Adipose tissue (tissue), 3 donors: ENCODE measurements at regions not wholly inside any gene's neighbourhood (a gene's known extent, or its start where the extent isn't known, plus 50 kb on each side); places are given as distances from the start of the nearest gene placed in this dataset.
"Not testable (repeated sequence)": the region's sequence is repeated elsewhere in the genome, so short reads cannot be mapped to it uniquely, and the experiment has no call there.

Experiments
- H3K27ac ChIP-seq: one replicate; pipeline ENCODE4 v1.5.1; 2013; ENCODE audit warnings: low read depth, low read length
- WGBS, 3 donors: extraction: QIAGEN DNeasy Blood & Tissue Kit; methylation state at CpG; one replicate each; pipeline ENCODE4 v1.1.7; 2013; 5-methylcytosine and 5-hydroxymethylcytosine counted together
- donor health status: healthy with polysubstance abuse.
- donor health status: Bipolar disorder and iron deficiency.
- donor health status: healthy.

GRCh38 chr3:72028307-72028706, 243.4 kb upstream of the PROK2 start:
- not testable (repeated sequence) for H3K27ac ChIP-seq
- 96 to 98% (median 97%) methylated on average over 7 of the region's 8 CpGs for WGBS, 3 donors

- not testable (repeated sequence) for H3K27ac ChIP-seq
- 70 to 96% (median 88%) methylated on average over 1 to 2 of the region's 2 CpGs for WGBS, 3 donors
These were observed 242.8 kb upstream of the PROK2 start for GRCh38 chr3:72027728-72028127.

GRCh38 chr3:72022027-72022426, 237.1 kb upstream of the PROK2 start:
- 95 to 96% (median 96%) methylated on average over 5 of the region's 5 CpGs for WGBS, 3 donors
- H3K27ac ChIP-seq, result no peak overlapping the region

GRCh38 chr3:72021531-72021930, 236.6 kb upstream of the PROK2 start:
- 97 to 100% (median 98%) methylated on average over 1 of the region's 1 CpG for WGBS, 3 donors

GRCh38 chr3:72018343-72018984, 233.5 kb upstream of the PROK2 start:
- no peak overlapping the region for H3K27ac ChIP-seq
- WGBS, 3 donors, result 84 to 88% (median 86%) methylated on average over 5 of the region's 5 CpGs

More at GRCh38 chr3:72021531-72021930, 236.6 kb upstream of the PROK2 start:
- H3K27ac ChIP-seq, result no peak overlapping the region

- 84 to 93% (median 86%) methylated on average over 1 of the region's 1 CpG for WGBS, 3 donors
- H3K27ac ChIP-seq, result no peak overlapping the region
These were observed 233.0 kb upstream of the PROK2 start for GRCh38 chr3:72017935-72018334.

- H3K27ac ChIP-seq, result no peak overlapping the region
- WGBS, 3 donors, result 89 to 96% (median 92%) methylated on average over 1 of the region's 1 CpG
These were observed 232.4 kb upstream of the PROK2 start for GRCh38 chr3:72017311-72017710.

- WGBS, 3 donors, result 94 to 95% (median 95%) methylated on average over 6 of the region's 6 CpGs
- H3K27ac ChIP-seq, result no peak overlapping the region
These were observed 230.5 kb upstream of the PROK2 start for GRCh38 chr3:72015463-72015862.

GRCh38 chr3:72013084-72013483, 228.1 kb upstream of the PROK2 start:
- 76 to 88% (median 83%) methylated on average over 5 of the region's 5 CpGs for WGBS, 3 donors
- H3K27ac ChIP-seq, result no peak overlapping the region

GRCh38 chr3:72012363-72012762, 227.4 kb upstream of the PROK2 start:
- H3K27ac ChIP-seq, result no peak overlapping the region
- WGBS, 3 donors, result 87 to 92% (median 90%) methylated on average over 5 of the region's 5 CpGs

- 75 to 85% (median 83%) methylated on average over 4 of the region's 4 CpGs for WGBS, 3 donors
These were observed 226.5 kb upstream of the PROK2 start for GRCh38 chr3:72011485-72011884.

GRCh38 chr3:72009851-72010443, 225.0 kb upstream of the PROK2 start:
- no peak overlapping the region for H3K27ac ChIP-seq
- 42 to 77% (median 43%) methylated on average over 8 of the region's 8 CpGs for WGBS, 3 donors

More at GRCh38 chr3:72011485-72011884, 226.5 kb upstream of the PROK2 start:
- no peak overlapping the region for H3K27ac ChIP-seq

- H3K27ac ChIP-seq, result no peak overlapping the region
- 70 to 92% (median 81%) methylated on average over 5 of the region's 5 CpGs for whole genome bisulfite sequencing, 3 donors
These were observed 223.5 kb upstream of the PROK2 start for GRCh38 chr3:72008226-72008996.

GRCh38 chr3:72006631-72007556, 221.9 kb upstream of the PROK2 start:
- no peak overlapping the region for H3K27ac ChIP-seq
- 89 to 93% (median 91%) methylated on average over 12 of the region's 12 CpGs for WGBS, 3 donors

- H3K27ac ChIP-seq, result no peak overlapping the region
- WGBS, 3 donors, result 81 to 90% (median 81%) methylated on average over 5 of the region's 5 CpGs
These were observed 219.9 kb upstream of the PROK2 start for GRCh38 chr3:72004749-72005292.

- 62 to 84% (median 84%) methylated on average over 2 of the region's 2 CpGs for WGBS, 3 donors
- H3K27ac ChIP-seq, result no peak overlapping the region
These were observed 219.0 kb upstream of the PROK2 start for GRCh38 chr3:72003936-72004335.

- H3K27ac ChIP-seq, result no peak overlapping the region
- 65 to 86% (median 65%) methylated on average over 3 of the region's 3 CpGs for WGBS, 3 donors
These were observed 216.8 kb upstream of the PROK2 start for GRCh38 chr3:72001758-72002157.

GRCh38 chr3:71998995-71999673, 214.2 kb upstream of the PROK2 start:
- no peak overlapping the region for H3K27ac ChIP-seq
- WGBS, 3 donors, result 81 to 86% (median 82%) methylated on average over 3 of the region's 3 CpGs
